DND-41 (cell line): ENCODE measurements at regions not wholly inside any gene's neighbourhood (a gene's known extent, or its start where the extent isn't known, plus 50 kb on each side); places are given as distances from the start of the nearest gene placed in this dataset.

Experiments used
- ATAC-seq: fragments of 200-7000 bp; cut with Tn5 transposase; 3 replicates; pipeline ENCODE4 v1.9.1; 2021; ENCODE audit warnings: low read depth; ENCODE audit not compliant: insufficient read depth
- DNase-seq: peaks from one replicate; pipeline ENCODE4 v3.0.0-alpha.2; 2020
- H2AFZ ChIP-seq: 2 replicates; pipeline ENCODE4 v1.6.0; 2012; ENCODE audit warnings: low read depth, low read length
- H3K27ac ChIP-seq: 2 replicates; pipeline ENCODE4 v1.5.1; 2012; ENCODE audit warnings: low read length, inconsistent platforms
- H3K27me3 ChIP-seq: fragments of 200-600 bp; sonication (generic); 2 replicates; pipeline ENCODE4 v1.6.0; 2012; ENCODE audit warnings: low read length, mild to moderate bottlenecking, inconsistent platforms; ENCODE audit not compliant: insufficient read depth, poor library complexity
- H3K36me3 ChIP-seq: 2 replicates; pipeline ENCODE4 v1.5.1; 2012; ENCODE audit warnings: low read length, inconsistent platforms; ENCODE audit not compliant: insufficient read depth
- H3K4me1 ChIP-seq: 2 replicates; pipeline ENCODE4 v1.5.1; 2012; ENCODE audit warnings: mild to moderate bottlenecking, low read length; ENCODE audit not compliant: insufficient read depth
- H3K4me2 ChIP-seq: 2 replicates; pipeline ENCODE4 v1.6.0; 2012; ENCODE audit warnings: mild to moderate bottlenecking, moderate library complexity, low read length, inconsistent platforms; ENCODE audit not compliant: insufficient read depth
- H3K4me3 ChIP-seq, 2 experiments: fragments of 200-600 bp in 1 of 2; shearing (Covaris generic) in 1 of 2; 2 replicates each; pipeline ENCODE4 v1.5.1; 2012 to 2016; ENCODE audit warnings: inconsistent platforms in 2 of 2, low read length in 2 of 2, mild to moderate bottlenecking in 2 of 2, low read depth in 1 of 2, moderate library complexity in 1 of 2
- H3K79me2 ChIP-seq: 2 replicates; pipeline ENCODE4 v1.6.0; 2012; ENCODE audit warnings: low read length, inconsistent platforms; ENCODE audit not compliant: insufficient read depth
- H3K9ac ChIP-seq: 2 replicates; pipeline ENCODE4 v1.6.0; 2012; ENCODE audit warnings: low read depth, mild to moderate bottlenecking, inconsistent platforms, low read length, moderate library complexity
- H3K9me3 ChIP-seq: 2 replicates; pipeline ENCODE4 v1.5.1; 2012; ENCODE audit warnings: low read length, moderate library complexity, mild to moderate bottlenecking, inconsistent platforms; ENCODE audit not compliant: insufficient read depth, severe bottlenecking
- H4K20me1 ChIP-seq: 2 replicates; pipeline ENCODE4 v1.6.0; 2012; ENCODE audit warnings: low read length; ENCODE audit not compliant: insufficient read depth
- CTCF ChIP-seq: IDR thresholded peaks from 2 replicates; pipeline ENCODE4 v1.5.1; 2012; ENCODE audit warnings: borderline replicate concordance, low read length, moderate library complexity, mild to moderate bottlenecking; ENCODE audit not compliant: poor library complexity, severe bottlenecking; ENCODE audit errors: extremely low read depth
- EZH2 ChIP-seq: IDR thresholded peaks from 3 replicates; pipeline ENCODE4 v1.6.1; 2012; ENCODE audit warnings: borderline replicate concordance, low read depth, mild to moderate bottlenecking, moderate library complexity, low read length, inconsistent platforms; ENCODE audit not compliant: severe bottlenecking

- DNase-seq (no peak), ATAC-seq (no peak)
- no peak for TF ChIP-seq CTCF
- TF ChIP-seq EZH2 = no peak
- H3K27me3 ChIP-seq = no peaks in the 10 kb centered on the region
- H3K4me1 ChIP-seq = no peaks in the 10 kb centered on the region
- no peaks in the 10 kb centered on the region for H3K9me3 ChIP-seq
- no peaks in the 10 kb centered on the region for H3K79me2 ChIP-seq
- H3K9ac ChIP-seq = no peak overlapping the region
- no peaks in the 10 kb centered on the region for H4K20me1 ChIP-seq
- H2AFZ ChIP-seq = no peak overlapping the region
- H3K4me3 ChIP-seq = no peak overlapping the region
- no peak overlapping the region for H3K4me2 ChIP-seq
- no peak overlapping the region for H3K27ac ChIP-seq
- no peaks in the 10 kb centered on the region for H3K36me3 ChIP-seq
These were observed 1706.1 kb upstream of the CELF4 start for GRCh38 chr18:39271654-39272053.

- no peak for ATAC-seq
- H3K9ac ChIP-seq = no peak overlapping the region
- H3K4me3 ChIP-seq = no peak overlapping the region
- no peaks in the 10 kb centered on the region for H3K79me2 ChIP-seq
- H3K4me2 ChIP-seq = no peak overlapping the region
- no peak overlapping the region for H2AFZ ChIP-seq
- no peaks in the 10 kb centered on the region for H3K36me3 ChIP-seq
- no peak for DNase-seq
- no peaks in the 10 kb centered on the region for H3K27me3 ChIP-seq
- H3K4me1 ChIP-seq = no peaks in the 10 kb centered on the region
- no peaks in the 10 kb centered on the region for H3K9me3 ChIP-seq
- no peaks in the 10 kb centered on the region for H4K20me1 ChIP-seq
- TF ChIP-seq EZH2 (no peak), CTCF (no peak)
- H3K27ac ChIP-seq = no peak overlapping the region
These were observed 1695.0 kb upstream of the CELF4 start for GRCh38 chr18:39260565-39260964.

- no peak overlapping the region for H2AFZ ChIP-seq
- ATAC-seq (no peak), DNase-seq (no peak)
- H3K79me2 ChIP-seq = no peaks in the 10 kb centered on the region
- H3K36me3 ChIP-seq = no peaks in the 10 kb centered on the region
- no peak overlapping the region for H3K9ac ChIP-seq
- no peaks in the 10 kb centered on the region for H3K27me3 ChIP-seq
- no peaks in the 10 kb centered on the region for H4K20me1 ChIP-seq
- H3K27ac ChIP-seq = no peak overlapping the region
- H3K9me3 ChIP-seq = no peaks in the 10 kb centered on the region
- no peak overlapping the region for H3K4me3 ChIP-seq
- H3K4me1 ChIP-seq = no peaks in the 10 kb centered on the region
- no peak overlapping the region for H3K4me2 ChIP-seq
- TF ChIP-seq CTCF = no peak
These were observed 1694.1 kb upstream of the CELF4 start for GRCh38 chr18:39259736-39260135.

GRCh38 chr18:39244242-39244641, 1678.6 kb upstream of the CELF4 start:
- Histone ChIP-seq H4K20me1 (no peaks in the 10 kb centered on the region), H3K36me3 (no peaks in the 10 kb centered on the region), H3K4me3 (no peak overlapping the region), H3K4me2 (no peak overlapping the region), H3K4me1 (no peaks in the 10 kb centered on the region), H3K79me2 (no peaks in the 10 kb centered on the region), H3K27me3 (no peaks in the 10 kb centered on the region), H2AFZ (no peak overlapping the region), H3K9me3 (peaks cover under 1% of the 10 kb centered on the region), H3K9ac (no peak overlapping the region), H3K27ac (no peak overlapping the region)
- TF ChIP-seq CTCF = no peak
- no peak for TF ChIP-seq EZH2
- ATAC-seq = no peak
- DNase-seq = no peak
